Stimulated activated CD4-positive, alpha-beta T cell treated with anti-CD3 and anti-CD28 coated beads, Interleukin-1b, Interleukin-23, amount 100 ng/mL, for 48 hours (primary cell): ENCODE measurements at regions not wholly inside any gene's neighbourhood (a gene's known extent, or its start where the extent isn't known, plus 50 kb on each side); places are given as distances from the start of the nearest gene placed in this dataset.

Experiments used
- DNase-seq: peaks from one replicate; pipeline ENCODE4 v3.0.0-alpha.2; 2020

GRCh38 chr11:28649922-28650321 lies 541.7 kb downstream of the METTL15 start:
- DNase-seq = no peak

GRCh38 chr11:28636566-28636965 lies 528.4 kb downstream of the METTL15 start:
- no peak for DNase-seq

- no peak for DNase-seq
Measured at GRCh38 chr11:28636033-28636432, 527.8 kb downstream of the METTL15 start.

- DNase-seq = no peak
Measured at GRCh38 chr11:28632338-28632737, 524.1 kb downstream of the METTL15 start.

GRCh38 chr11:28631148-28631547 lies 523.0 kb downstream of the METTL15 start:
- DNase-seq = no peak

- DNase-seq = no peak
Measured at GRCh38 chr11:28629235-28629634, 521.0 kb downstream of the METTL15 start.

- DNase-seq = no peak
Measured at GRCh38 chr11:28628412-28628811, 520.2 kb downstream of the METTL15 start.

- no peak for DNase-seq
Measured at GRCh38 chr11:28627690-28628255, 519.6 kb downstream of the METTL15 start.

GRCh38 chr11:28625532-28625931 lies 517.3 kb downstream of the METTL15 start:
- DNase-seq = no peak

GRCh38 chr11:28621753-28622152 lies 513.6 kb downstream of the METTL15 start:
- DNase-seq = no peak

- no peak for DNase-seq
Measured at GRCh38 chr11:28619846-28620540, 511.8 kb downstream of the METTL15 start.

GRCh38 chr11:28618416-28618815 lies 510.2 kb downstream of the METTL15 start:
- no peak for DNase-seq

GRCh38 chr11:28616160-28616965 lies 508.2 kb downstream of the METTL15 start:
- no peak for DNase-seq

GRCh38 chr11:28615542-28615941 lies 507.4 kb downstream of the METTL15 start:
- no peak for DNase-seq

- no peak for DNase-seq
Measured at GRCh38 chr11:28606930-28607329, 498.7 kb downstream of the METTL15 start.

- DNase-seq = no peak
Measured at GRCh38 chr11:28599656-28600055, 491.5 kb downstream of the METTL15 start.

- no peak for DNase-seq
Measured at GRCh38 chr11:28598531-28598930, 490.3 kb downstream of the METTL15 start.

GRCh38 chr11:28596816-28597215 lies 488.6 kb downstream of the METTL15 start:
- no peak for DNase-seq

- no peak for DNase-seq
Measured at GRCh38 chr11:28592141-28592540, 484.0 kb downstream of the METTL15 start.

- no peak for DNase-seq
Measured at GRCh38 chr11:28584992-28585391, 476.8 kb downstream of the METTL15 start.

GRCh38 chr11:28582506-28582905 lies 474.3 kb downstream of the METTL15 start:
- no peak for DNase-seq

- DNase-seq = no peak
Measured at GRCh38 chr11:28581286-28582242, 473.4 kb downstream of the METTL15 start.

- DNase-seq = no peak
Measured at GRCh38 chr11:28571371-28571770, 463.2 kb downstream of the METTL15 start.
